Loucy (cell line): ENCODE measurements at regions not wholly inside any gene's neighbourhood (a gene's known extent, or its start where the extent isn't known, plus 50 kb on each side); places are given as distances from the start of the nearest gene placed in this dataset.

Experiments used
- H2AFZ ChIP-seq: fragments of 200-600 bp; sonication (generic); 2 replicates; pipeline ENCODE4 v1.6.0; 2016; ENCODE audit warnings: antibody characterized with exemption, mild to moderate bottlenecking, low read length, moderate library complexity
- H3F3A ChIP-seq: fragments of 200-600 bp; 2 replicates; pipeline ENCODE4 v1.6.0; 2016; ENCODE audit warnings: antibody characterized with exemption, low read depth, mild to moderate bottlenecking
- H3K27me3 ChIP-seq: fragments of 200-600 bp; sonication (generic); 2 replicates; pipeline ENCODE4 v1.6.1; 2014; ENCODE audit warnings: low read length, mild to moderate bottlenecking; ENCODE audit not compliant: insufficient read depth, poor library complexity, severe bottlenecking
- H3K36me3 ChIP-seq: fragments of 200-600 bp; sonication (generic); 2 replicates; pipeline ENCODE4 v1.6.1; 2016; ENCODE audit warnings: low read length; ENCODE audit not compliant: insufficient read depth
- H3K4me1 ChIP-seq: fragments of 200-600 bp; sonication (generic); 2 replicates; pipeline ENCODE4 v1.5.1; 2014; ENCODE audit warnings: low read length, mild to moderate bottlenecking; ENCODE audit not compliant: insufficient read depth, poor library complexity, severe bottlenecking
- H3K4me2 ChIP-seq: fragments of 200-600 bp; sonication (generic); 2 replicates; pipeline ENCODE4 v1.6.0; 2014; ENCODE audit warnings: antibody characterized with exemption, low read length, low read depth, mild to moderate bottlenecking; ENCODE audit not compliant: poor library complexity, severe bottlenecking
- H3K4me3 ChIP-seq: fragments of 200-600 bp; sonication (generic); 2 replicates; pipeline ENCODE4 v1.5.1; 2014; ENCODE audit warnings: low read length, mild to moderate bottlenecking, mixed read lengths; ENCODE audit not compliant: poor library complexity, severe bottlenecking
- H3K79me2 ChIP-seq: fragments of 200-600 bp; sonication (generic); 2 replicates; pipeline ENCODE4 v1.6.1; 2014; ENCODE audit warnings: low read length; ENCODE audit not compliant: insufficient read depth
- H3K9ac ChIP-seq: fragments of 200-600 bp; sonication (generic); 2 replicates; pipeline ENCODE4 v1.6.0; 2014; ENCODE audit warnings: mild to moderate bottlenecking, low read depth, low read length, moderate library complexity; ENCODE audit not compliant: poor library complexity, severe bottlenecking
- H3K9me2 ChIP-seq: fragments of 200-600 bp; sonication (generic); replicated peaks from 2 replicates; pipeline ENCODE4 v1.6.1; 2016; ENCODE audit warnings: low read depth, low read length, mixed read lengths
- H3K9me3 ChIP-seq: fragments of 200-600 bp; sonication (generic); 2 replicates; pipeline ENCODE4 v1.6.1; 2014; ENCODE audit warnings: mild to moderate bottlenecking, antibody characterized with exemption, low read length, low read depth; ENCODE audit not compliant: insufficient read depth
- H4K20me1 ChIP-seq: fragments of 200-600 bp; sonication (generic); 2 replicates; pipeline ENCODE4 v1.6.0; 2014; ENCODE audit warnings: antibody characterized with exemption, low read length, mild to moderate bottlenecking; ENCODE audit not compliant: insufficient read depth, poor library complexity, severe bottlenecking
- EZH2phosphoT487 ChIP-seq: fragments of 200-600 bp; IDR thresholded peaks from 2 replicates; pipeline ENCODE4 v1.6.1; 2018; ENCODE audit warnings: antibody characterized with exemption, mild to moderate bottlenecking, moderate library complexity, borderline replicate concordance
- TF ChIP-seq, protein P1 (sequence below): fragments of 200-600 bp; sonication (generic); conservative IDR thresholded peaks from 2 replicates; pipeline ENCODE4 v1.5.1; 2014; ENCODE audit warnings: mild to moderate bottlenecking, antibody characterized with exemption, low read length

DNA sequence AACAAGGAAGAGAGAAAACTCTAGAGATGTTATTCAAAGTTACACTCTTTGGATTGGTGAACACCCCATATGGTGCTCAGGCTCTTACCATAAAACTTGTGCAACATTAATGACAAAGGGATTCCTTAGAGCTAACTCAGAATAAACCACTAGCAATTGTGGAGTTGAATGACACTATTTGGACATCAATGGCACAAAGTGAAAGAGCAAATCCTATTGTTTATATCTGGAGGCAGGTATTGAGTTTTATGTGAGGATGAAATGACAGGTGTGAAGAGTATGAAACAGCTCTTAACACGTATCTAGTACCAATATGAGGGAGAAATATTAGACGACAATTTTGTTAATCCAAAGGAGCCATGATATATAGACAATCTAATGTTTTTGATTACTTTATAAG lies 584.9 kb upstream of the PBX1 start:
- TF ChIP-seq EZH2phosphoT487 = no peak
- TF ChIP-seq, protein P1, sequence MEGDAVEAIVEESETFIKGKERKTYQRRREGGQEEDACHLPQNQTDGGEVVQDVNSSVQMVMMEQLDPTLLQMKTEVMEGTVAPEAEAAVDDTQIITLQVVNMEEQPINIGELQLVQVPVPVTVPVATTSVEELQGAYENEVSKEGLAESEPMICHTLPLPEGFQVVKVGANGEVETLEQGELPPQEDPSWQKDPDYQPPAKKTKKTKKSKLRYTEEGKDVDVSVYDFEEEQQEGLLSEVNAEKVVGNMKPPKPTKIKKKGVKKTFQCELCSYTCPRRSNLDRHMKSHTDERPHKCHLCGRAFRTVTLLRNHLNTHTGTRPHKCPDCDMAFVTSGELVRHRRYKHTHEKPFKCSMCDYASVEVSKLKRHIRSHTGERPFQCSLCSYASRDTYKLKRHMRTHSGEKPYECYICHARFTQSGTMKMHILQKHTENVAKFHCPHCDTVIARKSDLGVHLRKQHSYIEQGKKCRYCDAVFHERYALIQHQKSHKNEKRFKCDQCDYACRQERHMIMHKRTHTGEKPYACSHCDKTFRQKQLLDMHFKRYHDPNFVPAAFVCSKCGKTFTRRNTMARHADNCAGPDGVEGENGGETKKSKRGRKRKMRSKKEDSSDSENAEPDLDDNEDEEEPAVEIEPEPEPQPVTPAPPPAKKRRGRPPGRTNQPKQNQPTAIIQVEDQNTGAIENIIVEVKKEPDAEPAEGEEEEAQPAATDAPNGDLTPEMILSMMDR = no peak
- Histone ChIP-seq H3K4me2 (no peak overlapping the region), H3K9ac (no peak overlapping the region), H3K4me3 (no peak overlapping the region), H3K9me2 (no peaks in the 10 kb centered on the region), H3K79me2 (no peaks in the 10 kb centered on the region), H2AFZ (no peak overlapping the region), H4K20me1 (no peaks in the 10 kb centered on the region), H3K36me3 (no peaks in the 10 kb centered on the region), H3K27me3 (no peaks in the 10 kb centered on the region), H3K4me1 (no peaks in the 10 kb centered on the region), H3K9me3 (no peaks in the 10 kb centered on the region), H3F3A (no peaks in the 10 kb centered on the region)

DNA sequence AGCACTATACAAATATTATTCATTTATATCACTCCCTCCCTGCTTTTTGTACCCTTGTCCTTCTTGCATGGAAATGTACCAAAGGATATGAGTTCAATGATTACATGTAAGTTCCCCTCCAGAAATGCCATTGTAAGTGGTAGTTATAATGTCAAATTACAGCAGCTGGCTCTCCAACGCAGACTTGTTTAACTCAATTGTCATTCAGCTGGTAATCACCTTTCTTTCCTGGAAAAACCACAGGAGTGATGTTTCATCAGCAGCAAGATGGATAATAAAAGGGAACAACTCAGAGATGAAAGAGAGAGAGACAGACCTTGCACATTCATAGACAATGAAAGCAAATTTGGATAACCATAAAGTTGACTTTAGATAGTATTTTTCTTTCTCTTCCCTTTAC lies 578.6 kb upstream of the PBX1 start:
- H3K9ac ChIP-seq = no peak overlapping the region
- TF ChIP-seq, protein P1 = no peak
- TF ChIP-seq EZH2phosphoT487 = no peak
- no peaks in the 10 kb centered on the region for H3K9me3 ChIP-seq
- H3K4me3 ChIP-seq = no peak overlapping the region
- no peaks in the 10 kb centered on the region for H3K9me2 ChIP-seq
- H2AFZ ChIP-seq = no peak overlapping the region
- no peaks in the 10 kb centered on the region for H3K27me3 ChIP-seq
- H3K79me2 ChIP-seq = no peaks in the 10 kb centered on the region
- H3F3A ChIP-seq = no peaks in the 10 kb centered on the region
- H3K36me3 ChIP-seq = no peaks in the 10 kb centered on the region
- H3K4me2 ChIP-seq = no peak overlapping the region
- H3K4me1 ChIP-seq = no peaks in the 10 kb centered on the region
- no peaks in the 10 kb centered on the region for H4K20me1 ChIP-seq

DNA sequence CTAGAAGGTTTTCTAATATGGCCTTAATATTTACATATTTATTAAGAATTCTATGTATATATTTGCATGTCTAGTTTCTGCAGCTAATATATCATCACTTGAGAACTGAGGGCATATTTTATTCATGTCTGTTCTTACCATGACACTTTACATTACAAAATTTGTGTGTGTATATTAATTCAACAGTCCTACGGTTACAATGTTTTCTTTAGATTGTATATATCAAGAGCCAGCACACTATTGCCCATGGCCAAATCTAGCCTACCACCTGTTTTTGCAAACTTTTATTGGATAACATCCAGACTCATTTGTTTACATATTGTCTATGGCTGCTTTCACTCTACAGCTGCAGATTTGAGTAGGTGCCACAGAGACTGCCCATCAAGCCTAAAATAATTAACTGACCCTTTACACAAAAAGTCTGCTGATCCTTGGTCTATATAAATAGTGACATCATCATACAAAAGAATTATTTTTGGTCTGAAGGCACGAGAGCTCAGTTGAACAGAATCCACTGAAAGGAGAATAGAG lies 577.4 kb upstream of the PBX1 start:
- Histone ChIP-seq H3K36me3 (no peaks in the 10 kb centered on the region), H4K20me1 (no peaks in the 10 kb centered on the region), H3F3A (no peaks in the 10 kb centered on the region), H3K79me2 (no peaks in the 10 kb centered on the region), H3K9ac (no peak overlapping the region), H3K27me3 (no peaks in the 10 kb centered on the region), H3K4me1 (no peaks in the 10 kb centered on the region), H3K9me2 (no peaks in the 10 kb centered on the region), H3K4me2 (no peak overlapping the region), H3K9me3 (no peaks in the 10 kb centered on the region), H3K4me3 (no peak overlapping the region), H2AFZ (no peak overlapping the region)
- no peak for TF ChIP-seq EZH2phosphoT487
- TF ChIP-seq, protein P1 = no peak
